ENCODE measurements at regions not wholly inside any gene's neighbourhood (a gene's known extent, or its start where the extent isn't known, plus 50 kb on each side); places are given as distances from the start of the nearest gene placed in this dataset.

DNA sequence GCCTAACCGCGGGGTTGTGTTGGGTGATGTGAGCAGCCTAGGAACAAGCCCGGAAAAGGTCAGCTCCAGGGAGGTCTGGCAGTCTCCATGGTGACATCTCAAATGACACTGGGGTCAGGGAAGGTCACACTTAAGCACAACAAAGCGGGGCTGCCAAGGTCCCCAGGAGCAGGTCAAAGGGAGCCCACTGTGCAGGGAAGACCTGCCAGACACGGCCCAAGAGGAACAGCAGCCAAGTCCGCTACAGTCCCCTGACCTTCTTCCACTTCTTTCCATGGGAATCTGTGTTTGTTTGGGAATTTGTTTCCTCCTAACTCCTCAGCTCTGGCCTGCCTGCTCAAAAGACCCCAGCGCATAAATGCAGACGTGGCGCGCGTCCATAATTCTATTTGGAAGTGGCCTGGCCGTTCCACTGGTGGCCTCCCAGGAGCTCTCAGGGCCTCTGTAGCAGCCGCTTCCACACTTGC lies 232.1 kb upstream of the COPS8 start:
- TF ChIP-seq EZH2 (IDR thresholded peaks at IDR 0.05) = no peak
- no peak for TF ChIP-seq POLR2AphosphoS5 (IDR thresholded peaks at IDR 0.05; ENCODE audit: borderline replicate concordance, low read depth, low read length)
- TF ChIP-seq FOXP2 (optimal IDR thresholded peaks at IDR 0.05; ENCODE audit: control extremely low read depth, extremely low read length, insufficient read depth) = no peak
